ENCODE measurements at regions not wholly inside any gene's neighbourhood (a gene's known extent, or its start where the extent isn't known, plus 50 kb on each side); places are given as distances from the start of the nearest gene placed in this dataset.

DNA sequence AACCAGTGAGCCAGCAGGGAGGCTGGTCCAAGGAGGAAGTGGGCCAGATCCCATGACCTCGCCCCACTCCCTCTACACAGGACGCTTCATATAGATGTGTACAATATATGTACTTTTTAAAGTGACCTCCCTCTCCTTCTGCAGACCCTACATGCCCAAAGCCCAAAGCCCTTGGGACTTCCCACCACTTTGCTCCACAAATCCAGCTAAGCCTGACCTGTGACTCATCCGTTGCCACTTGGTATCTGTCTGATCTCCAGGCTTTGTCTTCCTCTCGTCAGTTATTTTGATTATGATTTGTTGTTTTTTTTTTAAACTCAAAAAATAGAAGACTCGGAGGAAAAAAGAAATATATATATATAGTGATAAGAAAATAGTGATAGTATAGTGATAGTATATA, 470.8 kb downstream of the KCNJ3 start:
- no peak overlapping the region for H3K27ac Mint-ChIP-seq

DNA sequence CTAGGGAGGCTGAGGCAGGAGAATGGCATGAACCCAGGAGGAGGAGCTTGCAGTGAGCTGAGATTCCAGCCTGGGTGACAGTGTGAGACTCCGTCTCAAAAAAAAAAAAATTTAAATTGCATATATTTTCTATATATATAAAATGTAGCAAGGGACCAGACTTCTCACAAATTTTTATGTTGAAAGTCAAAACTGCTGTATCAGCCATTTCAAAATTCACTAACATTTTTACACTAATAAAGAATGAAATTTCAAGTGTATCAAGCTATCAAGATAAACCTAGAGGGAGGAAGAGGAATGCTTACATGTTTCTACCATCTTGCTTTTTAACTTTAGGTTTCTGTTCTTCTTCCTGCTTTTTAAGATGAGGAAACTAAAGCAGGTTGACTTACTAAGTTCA, 464.0 kb downstream of the KCNJ3 start:
- Mint-ChIP-seq H3K4me1 (no peaks in the 10 kb centered on the region), H3K36me3 (ENCODE audit: low read depth) (no peaks in the 10 kb centered on the region), H3K27ac (no peak overlapping the region), H3K27me3 (no peaks in the 10 kb centered on the region), H3K4me3 (no peak overlapping the region), H3K9me3 (peaks cover 5% of the 10 kb centered on the region)
- DNase-seq (no peak), ATAC-seq (no peak)

More for the DNA sequence above, 470.8 kb downstream of the KCNJ3 start:
- ATAC-seq, result no peak
- H3K9me3 Mint-ChIP-seq, result peaks cover 5% of the 10 kb centered on the region
- no peak for DNase-seq
- no peak overlapping the region for H3K4me3 Mint-ChIP-seq
- no peaks in the 10 kb centered on the region for H3K36me3 Mint-ChIP-seq (ENCODE audit: low read depth)
- H3K4me1 Mint-ChIP-seq, result no peaks in the 10 kb centered on the region
- no peaks in the 10 kb centered on the region for H3K27me3 Mint-ChIP-seq

DNA sequence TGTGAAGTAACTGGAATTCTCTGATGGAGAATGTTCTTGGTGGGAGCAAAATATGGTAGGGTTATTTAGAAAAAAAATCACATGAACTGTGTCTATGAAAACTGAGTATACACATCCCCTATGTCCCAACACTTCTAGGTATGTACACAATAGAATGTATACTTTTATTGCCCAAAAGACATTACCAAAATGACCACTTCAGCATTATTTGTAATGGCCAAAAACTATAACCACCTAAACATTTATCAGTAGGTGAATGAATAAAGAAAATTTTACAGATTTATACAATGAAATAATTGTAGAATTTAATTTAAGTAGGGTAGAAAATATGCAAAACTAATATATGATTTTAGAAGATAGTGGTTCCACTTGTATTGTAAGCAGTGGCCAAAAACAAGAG, 462.8 kb downstream of the KCNJ3 start:
- Mint-ChIP-seq H3K36me3 (ENCODE audit: low read depth) (no peaks in the 10 kb centered on the region), H3K27me3 (no peaks in the 10 kb centered on the region), H3K9me3 (peaks cover 5% of the 10 kb centered on the region), H3K27ac (no peak overlapping the region), H3K4me3 (no peak overlapping the region), H3K4me1 (no peaks in the 10 kb centered on the region)
- ATAC-seq (no peak), DNase-seq (no peak)

DNA sequence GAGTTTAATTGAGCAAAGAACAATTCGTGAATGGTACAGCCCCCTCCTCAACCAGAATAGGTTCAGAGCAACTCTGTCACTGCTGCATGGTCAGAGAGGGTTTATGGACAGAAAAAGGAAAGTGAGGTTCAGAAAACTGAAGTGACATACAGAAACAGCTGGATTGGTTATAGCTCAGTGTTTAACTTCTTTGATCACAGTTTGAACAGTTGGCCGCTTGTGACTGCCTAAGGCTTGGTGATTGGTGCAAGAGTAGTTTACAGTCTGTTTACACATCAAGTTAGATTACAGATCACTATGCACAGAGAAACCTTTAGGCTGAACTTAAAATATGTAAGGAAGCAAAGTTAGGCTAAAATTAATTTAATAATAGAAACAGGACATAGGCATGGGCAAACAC, 459.2 kb downstream of the KCNJ3 start:
- H3K4me3 Mint-ChIP-seq, result no peak overlapping the region
- ATAC-seq (no peak), DNase-seq (no peak)
- no peaks in the 10 kb centered on the region for H3K36me3 Mint-ChIP-seq (ENCODE audit: low read depth)
- peaks cover 5% of the 10 kb centered on the region for H3K9me3 Mint-ChIP-seq
- H3K27me3 Mint-ChIP-seq, result no peaks in the 10 kb centered on the region
- H3K4me1 Mint-ChIP-seq, result no peaks in the 10 kb centered on the region
- no peak overlapping the region for H3K27ac Mint-ChIP-seq

DNA sequence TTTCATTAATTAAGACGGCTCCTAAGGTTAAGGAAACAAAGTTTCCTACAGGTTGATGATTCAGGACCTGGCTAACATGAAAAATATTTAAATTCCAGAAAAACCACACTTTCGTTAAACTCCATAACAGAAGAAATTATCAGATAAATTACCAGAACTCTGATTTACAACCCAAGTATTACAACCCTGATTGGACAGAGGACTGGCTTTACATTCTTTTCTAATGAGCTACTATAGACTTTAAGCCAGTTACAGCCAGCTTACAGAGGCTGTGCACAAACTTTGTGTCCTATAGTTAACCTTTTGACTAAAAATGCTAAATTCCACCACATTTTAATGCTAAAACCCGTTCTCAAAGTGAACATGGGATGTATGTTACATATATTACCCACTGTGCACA, 458.6 kb downstream of the KCNJ3 start:
- no peaks in the 10 kb centered on the region for H3K36me3 Mint-ChIP-seq (ENCODE audit: low read depth)
- no peak overlapping the region for H3K4me3 Mint-ChIP-seq
- ATAC-seq (no peak), DNase-seq (no peak)
- H3K9me3 Mint-ChIP-seq, result peaks cover 5% of the 10 kb centered on the region
- H3K4me1 Mint-ChIP-seq, result no peaks in the 10 kb centered on the region
- no peak overlapping the region for H3K27ac Mint-ChIP-seq
- no peaks in the 10 kb centered on the region for H3K27me3 Mint-ChIP-seq

DNA sequence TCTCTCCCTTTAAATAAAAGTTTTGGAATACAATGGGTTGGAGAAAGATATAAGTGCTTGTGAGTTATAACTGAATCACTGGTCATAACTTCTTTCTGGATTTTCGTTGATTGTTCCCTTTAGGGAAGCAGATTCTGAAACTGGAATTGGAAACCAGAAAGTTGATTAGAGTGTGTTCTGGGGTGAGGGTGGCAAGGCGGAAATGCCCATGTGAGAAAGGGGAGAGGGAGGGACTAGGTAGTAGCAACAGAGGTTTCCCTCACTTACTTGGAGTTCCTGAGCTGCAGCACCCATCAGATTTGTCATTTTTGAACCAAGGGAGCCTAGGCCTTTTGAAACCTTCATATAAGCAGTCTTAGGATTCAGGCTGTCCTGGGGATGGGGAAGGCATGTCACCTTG, 453.4 kb downstream of the KCNJ3 start:
- no peak overlapping the region for H3K4me3 Mint-ChIP-seq
- DNase-seq (no peak), ATAC-seq (no peak)
- no peaks in the 10 kb centered on the region for H3K36me3 Mint-ChIP-seq (ENCODE audit: low read depth)
- no peaks in the 10 kb centered on the region for H3K9me3 Mint-ChIP-seq
- no peak overlapping the region for H3K27ac Mint-ChIP-seq
- no peaks in the 10 kb centered on the region for H3K4me1 Mint-ChIP-seq
- no peaks in the 10 kb centered on the region for H3K27me3 Mint-ChIP-seq

DNA sequence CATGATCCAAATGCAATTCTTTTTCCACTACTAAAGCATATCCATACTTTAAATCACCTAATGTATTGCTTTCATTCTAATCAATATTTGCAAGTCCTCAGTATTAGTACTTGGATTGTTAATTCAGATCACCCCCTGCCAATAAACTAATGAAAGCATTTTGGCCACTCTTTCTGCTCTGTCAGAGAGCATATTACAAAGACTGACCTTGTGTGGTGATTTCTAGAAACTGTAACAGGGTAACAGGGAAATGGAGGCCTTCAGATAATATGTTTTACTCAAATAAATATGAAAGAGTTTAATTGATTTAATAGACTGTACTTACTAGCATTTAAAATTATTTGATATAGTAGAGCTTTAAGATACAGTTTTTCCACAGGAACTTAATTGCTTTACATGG, 453.0 kb downstream of the KCNJ3 start:
- Mint-ChIP-seq H3K4me3 (no peak overlapping the region), H3K27me3 (no peaks in the 10 kb centered on the region), H3K36me3 (ENCODE audit: low read depth) (no peaks in the 10 kb centered on the region), H3K4me1 (no peaks in the 10 kb centered on the region), H3K9me3 (no peaks in the 10 kb centered on the region), H3K27ac (no peak overlapping the region)
- no peak for DNase-seq
- no peak for ATAC-seq

DNA sequence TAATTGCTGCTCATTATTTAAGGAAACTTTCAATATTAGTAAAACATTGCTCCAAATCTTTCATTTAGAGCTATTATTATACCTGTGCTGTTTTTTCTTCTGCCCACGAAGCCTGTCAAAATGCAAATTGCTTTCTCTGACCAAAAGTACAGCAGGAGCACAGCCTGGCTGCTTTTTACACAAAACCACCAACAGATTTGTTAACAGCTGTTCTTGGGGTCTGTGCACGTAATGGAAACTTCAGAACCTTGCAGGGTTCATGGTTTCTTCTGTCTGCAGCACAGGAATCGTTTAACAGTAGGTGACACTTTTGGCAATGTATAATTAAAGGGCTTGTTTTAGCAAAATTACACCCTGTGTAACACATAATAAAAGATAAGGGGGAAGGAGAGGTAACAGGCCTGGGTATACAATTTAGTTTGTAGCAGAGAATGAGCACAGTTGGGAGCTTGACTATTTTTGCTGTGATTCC, 447.3 kb downstream of the KCNJ3 start:
- ATAC-seq, result no peak
- Mint-ChIP-seq H3K36me3 (ENCODE audit: low read depth) (no peaks in the 10 kb centered on the region), H3K4me3 (no peak overlapping the region), H3K4me1 (no peaks in the 10 kb centered on the region), H3K9me3 (no peaks in the 10 kb centered on the region), H3K27me3 (no peaks in the 10 kb centered on the region), H3K27ac (no peak overlapping the region)
- DNase-seq, result no peak

DNA sequence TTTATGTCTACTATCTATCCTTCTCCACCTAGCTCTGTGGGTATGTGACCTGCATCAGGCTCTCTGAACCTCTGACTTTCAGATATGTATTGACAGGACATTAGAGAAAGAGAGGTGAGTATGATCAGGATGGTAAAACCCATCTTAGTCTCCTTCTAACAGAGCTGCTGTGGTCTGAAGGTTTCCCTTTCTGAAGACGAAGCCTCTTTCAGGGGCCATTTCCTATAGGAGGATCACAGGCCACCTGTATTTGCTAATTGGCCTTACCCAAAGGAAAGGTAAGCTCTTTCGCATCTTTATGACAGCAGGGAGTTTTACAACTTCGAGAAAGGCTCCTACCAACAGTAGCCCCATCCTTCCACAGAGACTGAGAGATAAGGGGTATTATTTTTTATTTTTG, 442.9 kb downstream of the KCNJ3 start:
- Mint-ChIP-seq H3K9me3 (no peaks in the 10 kb centered on the region), H3K36me3 (ENCODE audit: low read depth) (no peaks in the 10 kb centered on the region), H3K4me1 (no peaks in the 10 kb centered on the region), H3K4me3 (no peak overlapping the region), H3K27ac (no peak overlapping the region), H3K27me3 (no peaks in the 10 kb centered on the region)
- ATAC-seq (no peak), DNase-seq (no peak)

DNA sequence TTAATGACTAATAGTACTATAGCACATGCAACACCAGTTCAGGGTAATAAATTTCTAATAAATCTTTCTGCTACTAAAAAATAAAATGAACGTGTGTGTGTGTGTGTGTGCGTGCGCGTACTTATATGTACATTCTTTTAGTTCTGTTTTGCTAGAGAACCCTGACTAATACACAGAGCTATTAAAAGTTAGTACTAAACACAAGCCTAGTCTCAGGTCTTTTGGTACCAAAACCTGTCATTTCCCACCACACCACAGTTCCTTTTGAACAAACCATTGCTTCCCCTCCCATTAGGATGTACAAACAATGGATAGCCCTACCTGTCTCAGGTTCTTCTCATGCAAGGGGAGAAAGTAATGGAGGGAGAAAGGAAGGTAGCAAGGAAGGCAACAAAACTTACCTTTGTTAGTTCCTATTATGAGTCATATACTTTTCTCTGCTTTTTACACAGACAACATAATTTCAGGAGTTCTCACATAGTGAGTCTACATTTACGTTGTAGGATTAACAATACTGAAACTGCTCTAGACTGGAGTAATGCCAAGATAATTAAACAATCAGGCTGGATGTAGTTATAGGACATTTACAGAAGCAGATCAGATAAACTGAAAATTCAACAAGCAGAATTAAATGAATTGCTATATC, 427.2 kb downstream of the KCNJ3 start:
- no peaks in the 10 kb centered on the region for H3K36me3 Mint-ChIP-seq (ENCODE audit: low read depth)

DNA sequence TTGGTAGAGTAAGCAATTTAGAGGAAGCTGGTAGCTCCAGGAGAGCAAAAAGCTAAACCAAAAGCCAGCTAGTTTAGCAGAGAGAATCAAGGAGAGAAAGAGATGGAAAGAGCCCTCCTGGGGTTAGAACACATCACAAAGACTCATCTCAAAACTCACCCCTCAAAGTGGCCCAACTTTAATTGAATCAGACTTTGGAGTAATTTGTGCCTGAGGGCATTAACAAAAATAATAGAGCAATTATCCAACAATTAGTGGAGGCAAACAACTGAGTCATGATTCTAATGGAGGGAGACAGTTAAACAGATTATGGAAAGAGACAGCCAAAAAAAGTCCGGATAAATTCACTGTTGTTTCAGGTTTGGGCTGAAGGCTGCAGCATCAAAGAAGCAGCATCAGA, 417.4 kb downstream of the KCNJ3 start:
- Mint-ChIP-seq H3K27ac (no peak overlapping the region), H3K4me3 (no peak overlapping the region), H3K36me3 (ENCODE audit: low read depth) (no peaks in the 10 kb centered on the region), H3K9me3 (peaks cover 10% of the 10 kb centered on the region), H3K4me1 (no peaks in the 10 kb centered on the region), H3K27me3 (no peaks in the 10 kb centered on the region)
- ATAC-seq (no peak), DNase-seq (no peak)

More for the DNA sequence above, 427.2 kb downstream of the KCNJ3 start:
- Mint-ChIP-seq H3K27ac (no peak overlapping the region), H3K27me3 (no peaks in the 10 kb centered on the region), H3K4me1 (no peaks in the 10 kb centered on the region), H3K9me3 (peaks cover 10% of the 10 kb centered on the region), H3K4me3 (no peak overlapping the region)
- ATAC-seq, result no peak
- DNase-seq, result no peak

DNA sequence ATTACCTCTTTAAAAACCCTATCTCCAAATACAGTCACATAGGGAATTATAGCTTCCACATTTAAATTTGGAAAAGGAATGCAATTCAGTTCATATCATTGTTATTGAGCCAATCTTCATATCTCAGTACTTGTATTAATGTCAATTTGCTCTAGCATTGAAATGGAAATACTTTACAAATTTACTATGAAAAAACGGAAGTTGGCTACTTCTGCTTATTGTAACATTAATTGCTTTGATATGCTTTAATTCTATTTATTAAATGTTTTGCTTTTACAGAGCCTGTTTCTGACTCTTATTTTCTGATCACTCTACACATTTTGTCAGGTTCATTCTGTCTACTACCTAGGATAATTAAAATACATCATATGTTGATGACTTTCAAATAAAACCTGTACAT, 412.6 kb downstream of the KCNJ3 start:
- Mint-ChIP-seq H3K4me1 (no peaks in the 10 kb centered on the region), H3K4me3 (no peak overlapping the region), H3K27me3 (no peaks in the 10 kb centered on the region), H3K36me3 (ENCODE audit: low read depth) (no peaks in the 10 kb centered on the region), H3K27ac (no peak overlapping the region), H3K9me3 (peaks cover 8% of the 10 kb centered on the region)
- ATAC-seq (no peak), DNase-seq (no peak)

DNA sequence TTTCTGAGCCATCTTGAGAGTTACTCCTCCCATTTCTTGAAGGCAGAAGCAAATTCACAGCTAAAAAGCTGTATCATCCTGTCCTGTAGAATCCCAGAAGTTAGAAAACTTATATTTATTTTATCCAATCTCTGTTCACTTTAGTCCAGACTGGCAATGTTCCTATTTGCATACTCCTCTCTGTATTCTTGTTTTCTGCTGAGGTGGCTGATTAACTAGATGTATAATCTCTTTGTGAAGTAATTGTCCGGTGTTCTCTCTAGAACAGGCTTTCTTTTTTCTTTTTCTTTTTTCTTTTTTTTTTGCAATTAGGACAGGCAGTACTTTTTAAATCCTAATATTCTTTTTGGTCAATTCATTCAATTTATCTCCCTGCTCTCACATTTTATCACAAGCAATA, 411.0 kb downstream of the KCNJ3 start:
- no peak overlapping the region for H3K4me3 Mint-ChIP-seq
- ATAC-seq (no peak), DNase-seq (no peak)
- H3K36me3 Mint-ChIP-seq (ENCODE audit: low read depth), result no peaks in the 10 kb centered on the region
- no peaks in the 10 kb centered on the region for H3K27me3 Mint-ChIP-seq
- no peaks in the 10 kb centered on the region for H3K9me3 Mint-ChIP-seq
- H3K27ac Mint-ChIP-seq, result no peak overlapping the region
- H3K4me1 Mint-ChIP-seq, result no peaks in the 10 kb centered on the region

DNA sequence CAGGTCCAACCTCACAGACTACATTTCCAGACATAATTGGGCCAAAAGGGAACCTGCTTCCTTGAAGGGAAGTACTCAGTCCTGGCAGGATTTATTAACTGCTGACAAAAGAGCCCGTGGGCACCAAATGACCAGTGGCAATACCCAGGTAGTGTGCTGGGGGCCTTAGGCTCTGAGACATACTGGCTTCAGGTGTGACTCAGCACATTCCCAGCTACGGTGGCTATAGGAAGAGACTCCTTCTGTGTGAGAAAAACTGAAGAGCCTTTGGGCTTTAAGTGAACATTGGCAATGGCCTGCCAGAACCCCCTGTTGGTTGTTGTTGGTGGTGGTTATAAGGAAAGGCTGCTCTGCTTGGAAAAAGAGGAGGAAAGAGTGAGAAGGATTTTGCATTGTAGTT, 401.8 kb downstream of the KCNJ3 start:
- peaks cover 6% of the 10 kb centered on the region for H3K9me3 Mint-ChIP-seq
- no peaks in the 10 kb centered on the region for H3K36me3 Mint-ChIP-seq (ENCODE audit: low read depth)
- no peak overlapping the region for H3K27ac Mint-ChIP-seq
- H3K4me1 Mint-ChIP-seq, result no peaks in the 10 kb centered on the region
- DNase-seq (no peak), ATAC-seq (no peak)
- no peaks in the 10 kb centered on the region for H3K27me3 Mint-ChIP-seq
- no peak overlapping the region for H3K4me3 Mint-ChIP-seq

DNA sequence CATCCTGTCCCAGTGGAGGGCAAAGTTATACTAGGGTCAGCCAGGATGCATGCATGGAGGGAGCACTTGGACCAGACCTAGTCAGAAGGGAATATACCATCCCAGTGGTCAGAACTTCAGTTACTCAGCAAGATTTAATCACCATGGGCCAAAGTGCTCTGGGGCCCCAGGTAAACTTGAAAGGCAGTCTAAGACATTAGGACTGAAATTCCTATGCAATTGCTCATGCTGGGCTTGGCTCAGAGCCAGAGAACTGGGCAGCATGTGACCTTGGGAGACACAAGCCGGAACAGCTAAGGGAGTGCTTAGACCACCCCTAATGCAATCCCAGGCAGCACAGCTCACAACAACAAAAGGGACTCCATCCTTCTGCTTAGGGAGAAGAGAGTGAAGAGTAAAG, 401.3 kb downstream of the KCNJ3 start:
- DNase-seq (no peak), ATAC-seq (no peak)
- Mint-ChIP-seq H3K4me3 (no peak overlapping the region), H3K4me1 (no peaks in the 10 kb centered on the region), H3K27me3 (no peaks in the 10 kb centered on the region), H3K9me3 (peaks cover 6% of the 10 kb centered on the region), H3K27ac (no peak overlapping the region), H3K36me3 (ENCODE audit: low read depth) (no peaks in the 10 kb centered on the region)

DNA sequence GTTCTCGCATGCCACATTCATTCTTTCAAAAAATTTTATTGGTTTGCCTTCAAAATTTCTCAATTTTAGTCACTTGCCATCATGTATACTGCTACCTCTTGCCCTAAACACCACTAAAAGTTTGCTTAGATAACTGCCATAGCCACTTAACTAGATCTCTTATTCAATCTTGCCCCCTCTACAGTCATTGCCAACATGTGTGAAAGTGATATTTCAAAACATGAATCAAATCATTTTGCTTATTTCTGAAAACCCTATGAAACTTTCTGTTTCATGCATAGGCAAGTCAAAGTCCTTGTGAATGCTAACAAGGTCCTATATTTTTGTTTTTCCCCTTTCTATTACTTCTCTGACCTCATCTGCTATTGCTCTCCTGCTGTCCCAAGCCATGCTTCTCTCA, 397.1 kb downstream of the KCNJ3 start:
- Mint-ChIP-seq H3K27me3 (no peaks in the 10 kb centered on the region), H3K4me1 (no peaks in the 10 kb centered on the region)
- ATAC-seq, result no peak

More for the DNA sequence above, 397.1 kb downstream of the KCNJ3 start:
- no peak overlapping the region for H3K27ac Mint-ChIP-seq
- no peaks in the 10 kb centered on the region for H3K9me3 Mint-ChIP-seq
- H3K36me3 Mint-ChIP-seq (ENCODE audit: low read depth), result no peaks in the 10 kb centered on the region
- no peak for DNase-seq
- no peak overlapping the region for H3K4me3 Mint-ChIP-seq

Measured in activated naive CD8-positive, alpha-beta T cell treated with anti-CD3 and anti-CD28 coated beads, Interleukin-2, amount 50 U/mL, for 24 hours (primary cell).